A673 (cell line): ENCODE measurements at regions not wholly inside any gene's neighbourhood (a gene's known extent, or its start where the extent isn't known, plus 50 kb on each side); places are given as distances from the start of the nearest gene placed in this dataset.

Experiments used
- BruUV-seq: library from RNA; stranded (reverse); fragments of 400-500 nt; replicated peaks from 2 replicates; lab custom pipeline; 2021; lab: Mats Ljungman, UMichigan
- CTCF ChIA-PET: fragments of 300-600 bp; sonication (Branson Sonifier 250); formaldehyde crosslinking; loops from one replicate; lab custom pipeline; 2022; ENCODE audit warnings: antibody characterized with exemption; lab: Charles Lee
- POLR2A ChIA-PET: fragments of 300-600 bp; sonication (Branson Sonifier 250); formaldehyde crosslinking; loops from one replicate; lab custom pipeline; 2022; ENCODE audit warnings: antibody characterized with exemption; ENCODE audit not compliant: low non-redundant PET; lab: Charles Lee
- DNase-seq: peaks from one replicate; pipeline ENCODE4 v3.0.0-alpha.2; 2015; ENCODE audit warnings: low spot score
- H3K27ac ChIP-seq: fragments of 200-600 bp; sonication (generic); 2 replicates; pipeline ENCODE4 v1.5.1; 2016; ENCODE audit warnings: mixed run types, low read depth, mild to moderate bottlenecking, mixed read lengths, antibody characterized with exemption, low read length; ENCODE audit not compliant: poor library complexity, severe bottlenecking
- H3K27me3 ChIP-seq: fragments of 200-600 bp; sonication (generic); replicated peaks from 2 replicates; pipeline ENCODE4 v1.6.1; 2017; ENCODE audit warnings: mixed run types, low read depth, mild to moderate bottlenecking, mixed read lengths, antibody characterized with exemption, low read length; ENCODE audit not compliant: insufficient read depth, poor library complexity
- H3K36me3 ChIP-seq: fragments of 200-600 bp; sonication (generic); 2 replicates; pipeline ENCODE4 v1.6.1; 2016; ENCODE audit warnings: mixed run types, mild to moderate bottlenecking, mixed read lengths, antibody characterized with exemption, low read length; ENCODE audit not compliant: insufficient read depth, poor library complexity, severe bottlenecking
- H3K4me1 ChIP-seq: fragments of 200-600 bp; sonication (generic); 2 replicates; pipeline ENCODE4 v1.6.1; 2017; ENCODE audit warnings: mixed run types, mild to moderate bottlenecking, mixed read lengths, antibody characterized with exemption, low read length; ENCODE audit not compliant: insufficient read depth, poor library complexity, severe bottlenecking
- H3K4me3 ChIP-seq: fragments of 200-600 bp; sonication (generic); 2 replicates; pipeline ENCODE4 v1.5.1; 2016; ENCODE audit warnings: low read depth, mixed run types, mild to moderate bottlenecking, mixed read lengths, low read length; ENCODE audit not compliant: poor library complexity, severe bottlenecking
- H3K9me3 ChIP-seq: fragments of 200-600 bp; sonication (generic); 2 replicates; pipeline ENCODE4 v1.6.1; 2016; ENCODE audit warnings: mixed run types, low read depth, mild to moderate bottlenecking, mixed read lengths, antibody characterized with exemption, low read length; ENCODE audit not compliant: poor library complexity, severe bottlenecking
- EZH2 ChIP-seq: fragments of 200-600 bp; sonication (generic); IDR thresholded peaks from 2 replicates; pipeline ENCODE4 v1.6.1; 2017; ENCODE audit warnings: borderline replicate concordance, low read depth, mild to moderate bottlenecking, mixed read lengths, antibody characterized with exemption, low read length; ENCODE audit not compliant: poor library complexity, severe bottlenecking
- intact Hi-C: fragments of 100-400 bp; cut with micrococcal nuclease; formaldehyde crosslinking; loops from one replicate; pipeline ENCODE4 v1.10.0; 2022; ENCODE audit not compliant: unreplicated experiment
- TF ChIP-seq, protein P1 (sequence below): fragments of 300-800, 200-600 bp; sonication (generic); conservative IDR thresholded peaks from 2 replicates; pipeline ENCODE4 v1.5.1; 2017; ENCODE audit warnings: low read depth, mild to moderate bottlenecking, antibody characterized with exemption, low read length, moderate library complexity, mixed read lengths

DNA sequence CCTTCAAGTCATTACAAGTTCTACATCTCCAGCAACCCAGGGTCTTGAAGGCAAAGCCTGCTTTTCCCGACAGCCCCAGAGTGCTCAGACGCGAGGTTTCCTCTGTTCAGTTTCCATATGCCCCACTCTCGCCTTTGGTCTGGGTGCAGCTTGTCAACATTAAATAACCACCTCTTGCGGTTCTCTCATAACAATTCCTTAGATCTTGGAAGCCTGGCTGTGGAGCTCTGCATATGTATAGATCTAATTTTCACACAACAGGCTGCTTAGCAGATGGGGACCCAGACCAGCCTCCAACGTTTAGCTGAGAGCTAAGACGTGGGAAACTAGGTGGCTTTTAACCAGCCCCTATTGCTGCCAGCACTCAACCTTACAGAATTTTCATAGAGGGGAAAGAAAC lies 295.5 kb downstream of the RPLP1 start:
- TF ChIP-seq EZH2, result no peak
- TF ChIP-seq, protein P1, sequence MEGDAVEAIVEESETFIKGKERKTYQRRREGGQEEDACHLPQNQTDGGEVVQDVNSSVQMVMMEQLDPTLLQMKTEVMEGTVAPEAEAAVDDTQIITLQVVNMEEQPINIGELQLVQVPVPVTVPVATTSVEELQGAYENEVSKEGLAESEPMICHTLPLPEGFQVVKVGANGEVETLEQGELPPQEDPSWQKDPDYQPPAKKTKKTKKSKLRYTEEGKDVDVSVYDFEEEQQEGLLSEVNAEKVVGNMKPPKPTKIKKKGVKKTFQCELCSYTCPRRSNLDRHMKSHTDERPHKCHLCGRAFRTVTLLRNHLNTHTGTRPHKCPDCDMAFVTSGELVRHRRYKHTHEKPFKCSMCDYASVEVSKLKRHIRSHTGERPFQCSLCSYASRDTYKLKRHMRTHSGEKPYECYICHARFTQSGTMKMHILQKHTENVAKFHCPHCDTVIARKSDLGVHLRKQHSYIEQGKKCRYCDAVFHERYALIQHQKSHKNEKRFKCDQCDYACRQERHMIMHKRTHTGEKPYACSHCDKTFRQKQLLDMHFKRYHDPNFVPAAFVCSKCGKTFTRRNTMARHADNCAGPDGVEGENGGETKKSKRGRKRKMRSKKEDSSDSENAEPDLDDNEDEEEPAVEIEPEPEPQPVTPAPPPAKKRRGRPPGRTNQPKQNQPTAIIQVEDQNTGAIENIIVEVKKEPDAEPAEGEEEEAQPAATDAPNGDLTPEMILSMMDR, result no peak
- Histone ChIP-seq H3K4me3 (no peak overlapping the region), H3K9me3 (peaks cover 1% of the 10 kb centered on the region), H3K4me1 (peaks cover 7% of the 10 kb centered on the region), H3K36me3 (no peaks in the 10 kb centered on the region), H3K27me3 (no peaks in the 10 kb centered on the region), H3K27ac (no peak overlapping the region)
- ChIA-PET CTCF (no interaction called here), POLR2A (no interaction called here)
- BruUV-seq, result no TSS peak
- no peak for DNase-seq
- intact Hi-C loops, result no loop called here

DNA sequence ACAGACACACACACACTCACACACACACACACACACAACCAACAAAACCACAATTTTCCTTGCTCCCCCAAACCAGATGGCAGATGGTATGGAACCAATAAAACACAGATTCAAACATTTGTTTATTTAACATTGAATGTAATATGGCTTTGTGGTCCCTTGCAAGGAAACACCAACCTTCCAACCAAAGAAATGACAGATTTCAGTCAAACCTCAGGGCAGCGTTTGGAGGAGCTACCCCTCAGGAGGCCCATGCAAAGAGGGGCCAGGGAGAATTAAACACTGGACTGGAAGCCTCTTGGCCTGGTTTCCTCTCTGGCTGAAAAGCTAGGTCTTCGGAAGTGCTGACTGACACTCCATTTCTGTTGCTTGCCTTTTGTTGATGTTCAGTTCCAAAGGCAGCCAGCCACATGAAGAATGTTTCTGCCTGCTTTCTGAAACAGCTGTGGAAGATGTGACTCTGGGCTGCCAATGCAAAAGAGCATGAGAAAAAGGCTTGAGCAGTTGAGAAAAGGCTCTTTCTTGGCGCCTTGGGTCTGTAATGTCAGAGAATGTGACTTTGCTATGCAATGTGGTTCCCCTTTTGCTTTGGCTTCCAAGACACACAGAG lies 296.1 kb downstream of the RPLP1 start:
- intact Hi-C loops, result no loop called here
- ChIA-PET POLR2A (no interaction called here), CTCF (no interaction called here)
- Histone ChIP-seq H3K9me3 (peaks cover 7% of the 10 kb centered on the region), H3K4me3 (no peak overlapping the region), H3K4me1 (peaks cover 7% of the 10 kb centered on the region), H3K27me3 (no peaks in the 10 kb centered on the region), H3K27ac (no peak overlapping the region), H3K36me3 (no peaks in the 10 kb centered on the region)
- TF ChIP-seq EZH2, result no peak
- TF ChIP-seq, protein P1, result no peak
- DNase-seq, result no peak
- no TSS peak for BruUV-seq

DNA sequence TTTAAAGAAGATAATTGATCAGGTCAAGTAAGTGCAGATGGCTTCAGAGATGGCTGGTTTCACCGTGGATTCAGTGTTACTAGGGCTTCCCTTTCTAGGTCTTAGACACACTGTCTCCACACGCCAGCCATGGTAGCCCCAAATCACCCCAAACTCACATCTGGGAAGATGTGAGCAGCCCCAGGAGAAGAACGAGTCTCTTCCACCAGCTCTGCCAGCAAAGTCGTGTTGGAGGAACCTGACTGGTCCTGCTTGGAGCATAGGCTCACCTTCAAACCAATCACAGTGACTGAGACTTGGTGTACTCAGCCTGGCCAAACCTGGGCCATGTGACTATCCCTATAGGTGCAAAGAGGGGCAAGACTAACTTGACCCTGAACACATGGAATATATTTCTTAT lies 296.7 kb downstream of the RPLP1 start:
- H3K9me3 ChIP-seq, result peaks cover 10% of the 10 kb centered on the region
- DNase-seq, result no peak
- H3K4me3 ChIP-seq, result no peak overlapping the region
- TF ChIP-seq EZH2, result no peak
- TF ChIP-seq, protein P1, result no peak
- intact Hi-C loops, result no loop called here
- no TSS peak for BruUV-seq
- ChIA-PET CTCF (interaction anchor here (0.8 kb wide), 1 partner anchor 10 kb away, joined by 3 read pairs; no protein-coding TSS in a partner anchor), POLR2A (no interaction called here)
- H3K27me3 ChIP-seq, result no peaks in the 10 kb centered on the region
- H3K36me3 ChIP-seq, result no peaks in the 10 kb centered on the region
- peaks cover 4% of the 10 kb centered on the region for H3K4me1 ChIP-seq
- H3K27ac ChIP-seq, result no peak overlapping the region
